Left renal pelvis (tissue), 4 donors: ENCODE measurements at regions not wholly inside any gene's neighbourhood (a gene's known extent, or its start where the extent isn't known, plus 50 kb on each side); places are given as distances from the start of the nearest gene placed in this dataset.

Experiments used
- DNase-seq, 4 donors: peaks; one replicate each; pipeline ENCODE4 v3.0.0-alpha.2; 2013; ENCODE audit warnings: low read depth in 4 of 4, low spot score in 3 of 4

GRCh38 chr3:24594161-24594560, 99.5 kb upstream of the THRB start:
- no peak for DNase-seq

GRCh38 chr3:24595796-24596195, 101.1 kb upstream of the THRB start:
- no peak for DNase-seq

- DNase-seq = no peak
Measured at GRCh38 chr3:24596626-24597025, 102.0 kb upstream of the THRB start.

- no peak for DNase-seq
Measured at GRCh38 chr3:24598695-24599470, 104.2 kb upstream of the THRB start.

GRCh38 chr3:24601066-24601939, 106.7 kb upstream of the THRB start:
- DNase-seq = no peak

- no peak for DNase-seq
Measured at GRCh38 chr3:24604215-24604614, 109.6 kb upstream of the THRB start.

- DNase-seq = no peak
Measured at GRCh38 chr3:24605511-24606028, 110.9 kb upstream of the THRB start.

GRCh38 chr3:24607281-24607680, 112.6 kb upstream of the THRB start:
- no peak for DNase-seq

- no peak for DNase-seq
Measured at GRCh38 chr3:24608701-24609390, 114.2 kb upstream of the THRB start.

- DNase-seq = no peak
Measured at GRCh38 chr3:24614359-24614758, 119.7 kb upstream of the THRB start.

GRCh38 chr3:24615177-24615576, 120.5 kb upstream of the THRB start:
- no peak for DNase-seq

- no peak for DNase-seq
Measured at GRCh38 chr3:24616110-24616829, 121.6 kb upstream of the THRB start.

GRCh38 chr3:24622138-24622537, 127.5 kb upstream of the THRB start:
- DNase-seq = no peak

- no peak for DNase-seq
Measured at GRCh38 chr3:24622696-24623225, 128.1 kb upstream of the THRB start.

- DNase-seq = no peak
Measured at GRCh38 chr3:24623657-24624056, 129.0 kb upstream of the THRB start.

GRCh38 chr3:24624938-24625681, 130.5 kb upstream of the THRB start:
- no peak for DNase-seq

GRCh38 chr3:24628523-24629258, 134.0 kb upstream of the THRB start:
- no peak for DNase-seq

GRCh38 chr3:24631481-24631880, 136.8 kb upstream of the THRB start:
- DNase-seq = no peak

- DNase-seq = no peak
Measured at GRCh38 chr3:24639061-24639460, 144.4 kb upstream of the THRB start.
